Spinal cord (tissue), 9 donors: ENCODE measurements at regions not wholly inside any gene's neighbourhood (a gene's known extent, or its start where the extent isn't known, plus 50 kb on each side); places are given as distances from the start of the nearest gene placed in this dataset.
"Not testable (repeated sequence)": the region's sequence is repeated elsewhere in the genome, so short reads cannot be mapped to it uniquely, and the experiment has no call there.

Source experiments
- DNase-seq, 6 donors: peaks; one replicate each; pipeline versions ENCODE4 v3.0.0 to v3.0.0-alpha.2; 2013 to 2015; ENCODE audit warnings: low spot score in 6 of 6, low read depth in 4 of 6
- H3K27ac ChIP-seq: one replicate; pipeline ENCODE4 v1.5.1; 2013; ENCODE audit warnings: low read depth, low read length, control low read depth
- H3K27me3 ChIP-seq: one replicate; pipeline ENCODE4 v1.6.1; 2013; ENCODE audit warnings: low read length; ENCODE audit not compliant: control insufficient read depth, insufficient read depth
- H3K36me3 ChIP-seq: one replicate; pipeline ENCODE4 v1.6.1; 2013; ENCODE audit warnings: low read length; ENCODE audit not compliant: control insufficient read depth, insufficient read depth
- H3K4me1 ChIP-seq: one replicate; pipeline ENCODE4 v1.6.1; 2013; ENCODE audit warnings: low read length; ENCODE audit not compliant: control insufficient read depth, insufficient read depth
- H3K4me3 ChIP-seq: one replicate; pipeline ENCODE4 v1.5.1; 2013; ENCODE audit warnings: low read depth, low read length, control low read depth
- H3K9me3 ChIP-seq: one replicate; pipeline ENCODE4 v1.6.1; 2013; ENCODE audit warnings: low read length; ENCODE audit not compliant: control insufficient read depth, insufficient read depth
- WGBS: methylation state at CpG from one replicate; pipeline ENCODE4 v1.1.5; 2013; ENCODE audit warnings: missing lambda C conversion rate; ENCODE audit not compliant: insufficient coverage; 5-methylcytosine and 5-hydroxymethylcytosine counted together
- donor health status: healthy.

- H3K36me3 ChIP-seq, H3K9me3 ChIP-seq, H3K4me3 ChIP-seq, DNase-seq, H3K4me1 ChIP-seq, H3K27ac ChIP-seq, H3K27me3 ChIP-seq: not testable (repeated sequence)
- WGBS, result 95% methylated on average over 11 of the region's 12 CpGs
Observed at GRCh38 chr2:55793602-55794001, 100.0 kb upstream of the PNPT1 start.

GRCh38 chr2:55786280-55786679 lies 92.6 kb upstream of the PNPT1 start:
- Histone ChIP-seq H3K4me3 (no peak overlapping the region), H3K36me3 (no peaks in the 10 kb centered on the region), H3K27me3 (no peaks in the 10 kb centered on the region), H3K27ac (no peak overlapping the region), H3K4me1 (no peaks in the 10 kb centered on the region), H3K9me3 (no peaks in the 10 kb centered on the region)
- no peak for DNase-seq

- not testable (repeated sequence) for H3K27me3 ChIP-seq, H3K4me1 ChIP-seq, DNase-seq, H3K36me3 ChIP-seq, H3K9me3 ChIP-seq, H3K27ac ChIP-seq, H3K4me3 ChIP-seq
- no CpG with 5 or more reads among the region's 5 CpGs for WGBS
Observed at GRCh38 chr2:55783751-55784150, 90.1 kb upstream of the PNPT1 start.

GRCh38 chr2:55782528-55783173 lies 89.0 kb upstream of the PNPT1 start:
- WGBS, result no CpG with 5 or more reads among the region's 4 CpGs
- Histone ChIP-seq H3K27ac (no peak overlapping the region), H3K36me3 (no peaks in the 10 kb centered on the region), H3K27me3 (no peaks in the 10 kb centered on the region), H3K9me3 (no peaks in the 10 kb centered on the region), H3K4me3 (no peak overlapping the region), H3K4me1 (no peaks in the 10 kb centered on the region)
- DNase-seq, result no peak

GRCh38 chr2:55781542-55781941 lies 87.9 kb upstream of the PNPT1 start:
- Histone ChIP-seq H3K9me3 (no peaks in the 10 kb centered on the region), H3K4me3 (no peak overlapping the region), H3K4me1 (no peaks in the 10 kb centered on the region), H3K36me3 (no peaks in the 10 kb centered on the region), H3K27ac (no peak overlapping the region), H3K27me3 (no peaks in the 10 kb centered on the region)
- no peak for DNase-seq
- WGBS, result no CpG with 5 or more reads among the region's 1 CpG

GRCh38 chr2:55780697-55781096 lies 87.1 kb upstream of the PNPT1 start:
- no peak for DNase-seq
- no peak overlapping the region for H3K4me3 ChIP-seq
- WGBS, result no CpG with 5 or more reads among the region's 1 CpG
- no peaks in the 10 kb centered on the region for H3K36me3 ChIP-seq
- H3K27me3 ChIP-seq, result no peaks in the 10 kb centered on the region
- no peaks in the 10 kb centered on the region for H3K4me1 ChIP-seq
- no peak overlapping the region for H3K27ac ChIP-seq
- H3K9me3 ChIP-seq, result no peaks in the 10 kb centered on the region

- no peak for DNase-seq
- H3K9me3 ChIP-seq, result no peaks in the 10 kb centered on the region
- no peaks in the 10 kb centered on the region for H3K36me3 ChIP-seq
- WGBS, result 76% methylated on average over 2 of the region's 7 CpGs
- H3K27me3 ChIP-seq, result no peaks in the 10 kb centered on the region
- H3K4me3 ChIP-seq, result no peak overlapping the region
- H3K27ac ChIP-seq, result no peak overlapping the region
- H3K4me1 ChIP-seq, result no peaks in the 10 kb centered on the region
Observed at GRCh38 chr2:55779459-55780421, 86.1 kb upstream of the PNPT1 start.

- no peaks in the 10 kb centered on the region for H3K36me3 ChIP-seq
- 90% methylated on average over 3 of the region's 3 CpGs for WGBS
Observed at GRCh38 chr2:55776966-55777365, 83.3 kb upstream of the PNPT1 start.

GRCh38 chr2:55776479-55776878 lies 82.8 kb upstream of the PNPT1 start:
- Histone ChIP-seq H3K4me1 (no peaks in the 10 kb centered on the region), H3K27ac (no peak overlapping the region), H3K4me3 (no peak overlapping the region), H3K36me3 (no peaks in the 10 kb centered on the region), H3K9me3 (no peaks in the 10 kb centered on the region), H3K27me3 (no peaks in the 10 kb centered on the region)
- WGBS, result 94% methylated on average over 2 of the region's 2 CpGs
- DNase-seq, result no peak

More at GRCh38 chr2:55776966-55777365, 83.3 kb upstream of the PNPT1 start:
- Histone ChIP-seq H3K4me1 (no peaks in the 10 kb centered on the region), H3K27ac (no peak overlapping the region), H3K27me3 (no peaks in the 10 kb centered on the region), H3K9me3 (no peaks in the 10 kb centered on the region), H3K4me3 (no peak overlapping the region)
- no peak for DNase-seq

- DNase-seq, result no peak
- Histone ChIP-seq H3K27me3 (no peaks in the 10 kb centered on the region), H3K4me1 (no peaks in the 10 kb centered on the region), H3K4me3 (no peak overlapping the region), H3K9me3 (no peaks in the 10 kb centered on the region), H3K27ac (no peak overlapping the region), H3K36me3 (no peaks in the 10 kb centered on the region)
- WGBS, result no CpG with 5 or more reads among the region's 4 CpGs
Observed at GRCh38 chr2:55775828-55776227, 82.2 kb upstream of the PNPT1 start.
